ENCODE measurements at regions not wholly inside any gene's neighbourhood (a gene's known extent, or its start where the extent isn't known, plus 50 kb on each side); places are given as distances from the start of the nearest gene placed in this dataset.
A peak's percentile ranks its signal among the peaks of the same experiment; 100 is the strongest.

DNA sequence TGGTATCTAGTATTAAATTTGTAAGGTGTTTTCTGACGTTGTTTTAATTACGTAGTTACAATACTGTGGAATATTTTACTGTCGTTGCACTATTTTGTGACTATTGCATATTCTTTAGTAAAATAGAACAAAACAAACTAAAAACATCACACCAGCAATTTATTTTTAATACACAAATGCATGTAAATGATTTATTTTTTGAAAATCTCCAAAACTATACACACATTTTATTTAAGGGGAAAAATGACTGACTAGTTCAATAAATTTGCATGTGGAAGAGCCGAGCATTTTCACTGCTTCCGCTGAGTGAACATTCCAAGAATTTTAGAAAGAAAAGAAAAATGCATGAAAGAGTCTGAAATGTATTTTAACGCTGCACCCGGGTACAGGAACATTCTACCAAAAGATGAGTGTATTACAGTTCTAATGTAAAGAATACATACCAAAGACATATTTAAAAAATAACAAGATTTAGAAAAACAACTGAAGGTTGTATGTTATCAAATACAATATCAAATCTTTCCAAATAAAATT is 257.7 kb downstream of the MEIS1 start:
- DNase-seq, result no peak

DNA sequence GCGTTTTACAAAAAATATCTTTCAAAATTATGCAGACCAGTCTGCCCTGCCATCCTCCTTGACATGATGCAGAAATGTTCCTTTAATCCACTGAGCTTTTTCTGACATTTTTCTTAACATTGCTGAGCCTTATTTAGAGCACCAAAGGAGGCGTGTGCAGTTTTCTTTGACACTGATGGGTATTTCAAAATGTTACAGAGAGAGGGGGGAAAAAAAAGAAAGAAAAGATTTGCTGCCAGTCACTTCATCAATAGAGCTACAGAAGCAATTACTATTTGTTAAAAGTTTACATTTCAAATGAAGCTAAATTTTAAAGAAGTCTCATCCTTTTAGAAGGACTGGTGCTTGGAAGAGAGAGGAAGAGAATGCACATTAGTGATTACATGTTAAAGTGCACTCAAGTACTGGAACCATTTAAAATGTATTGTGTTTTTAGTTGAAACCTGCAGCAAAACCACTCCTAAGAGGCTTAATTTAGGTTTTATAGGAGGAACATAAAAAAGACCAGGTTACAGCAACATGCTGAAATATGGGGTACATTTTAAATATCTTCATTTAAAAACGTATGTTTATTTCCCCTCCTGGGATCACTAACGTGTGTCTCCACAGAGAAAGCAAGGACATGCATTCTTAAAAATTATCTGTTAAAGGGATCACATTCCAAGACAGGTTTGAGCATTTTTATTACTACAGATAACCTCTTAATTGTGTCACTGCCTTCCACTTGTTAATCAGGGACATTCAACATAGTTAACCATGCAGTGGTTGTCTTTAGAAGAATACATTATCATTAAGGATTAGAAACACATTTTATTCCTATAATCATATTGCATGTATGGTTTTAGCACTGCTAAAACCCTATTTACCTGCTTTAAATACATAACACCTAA is 258.4 kb downstream of the MEIS1 start:
- no peak for DNase-seq

DNA sequence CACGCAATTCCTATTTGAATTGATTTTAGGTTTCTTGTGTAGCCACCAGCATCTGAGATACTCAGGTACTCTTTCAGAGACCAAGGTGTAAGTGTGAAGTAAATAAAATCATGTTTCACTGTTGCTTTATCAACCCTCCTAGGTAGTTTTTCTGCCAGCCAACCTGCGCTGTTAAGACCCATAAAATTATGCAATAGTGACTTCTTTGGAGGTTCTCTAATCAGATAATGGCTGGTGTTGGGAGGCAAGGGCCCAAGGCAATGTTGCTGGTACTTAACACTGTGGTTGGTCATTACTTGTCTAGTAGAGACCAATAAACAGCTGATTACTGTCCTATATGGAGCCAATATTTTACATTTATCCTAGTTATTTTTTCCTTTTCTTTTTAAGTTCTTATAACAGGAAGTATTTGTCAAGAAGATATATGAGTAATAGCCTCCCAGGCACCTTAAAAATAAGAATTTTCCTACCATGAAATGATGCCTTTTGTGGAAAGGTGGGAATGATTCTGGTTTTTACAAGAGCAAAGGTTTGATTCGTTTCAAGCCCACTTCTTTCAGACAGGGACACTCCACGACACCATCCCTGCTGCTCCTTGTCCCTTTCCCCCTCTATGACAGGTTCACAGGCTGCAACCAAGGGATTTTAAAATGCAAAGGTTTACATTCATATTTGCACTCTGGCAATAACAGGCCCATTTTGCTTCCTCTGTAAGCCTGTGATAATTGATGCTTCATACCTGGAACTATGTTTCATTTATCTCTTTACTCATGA is 259.3 kb downstream of the MEIS1 start:
- no peak for DNase-seq

DNA sequence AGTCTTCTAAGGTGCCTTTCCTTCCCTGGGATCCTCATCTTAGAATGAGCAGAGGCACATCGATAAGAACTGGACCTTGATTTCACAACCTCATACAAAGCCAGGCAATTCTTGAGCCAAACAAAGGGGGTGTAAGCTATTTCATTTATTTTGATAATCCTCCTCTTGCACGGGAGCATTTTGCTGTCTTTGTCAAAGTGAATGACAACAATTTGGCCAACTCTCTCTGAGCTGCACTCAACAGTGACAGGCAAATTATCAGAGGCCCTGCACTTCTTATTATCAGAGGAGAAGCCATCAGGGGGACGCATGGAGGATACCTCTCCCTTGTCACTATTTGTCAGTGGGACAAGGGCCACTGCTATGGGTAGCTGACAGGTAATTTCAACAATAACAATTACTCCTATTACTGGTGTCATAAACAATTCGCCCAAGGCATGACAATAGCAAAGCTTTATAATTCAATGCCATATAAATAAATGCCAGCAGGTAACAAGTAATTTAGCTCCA is 260.4 kb downstream of the MEIS1 start:
- DNase-seq, result no peak

DNA sequence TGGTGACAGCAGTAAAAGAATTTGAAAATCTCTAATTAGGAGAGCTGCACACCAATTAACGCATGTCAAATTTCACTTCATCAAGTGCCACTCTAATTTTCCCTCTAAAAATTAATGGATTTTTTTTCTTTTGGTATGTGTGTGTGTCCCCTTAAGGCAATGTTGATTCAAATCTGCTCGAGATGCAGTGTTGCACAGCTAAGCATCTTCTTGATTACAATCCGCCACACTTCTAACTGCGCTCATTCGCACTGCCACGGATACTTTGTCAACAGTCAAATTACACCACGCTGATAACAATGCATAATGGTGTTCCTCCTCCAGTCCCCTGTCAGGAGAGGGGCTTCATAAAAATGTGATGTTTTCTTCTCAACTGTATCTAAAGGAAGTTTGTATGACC is 261.4 kb downstream of the MEIS1 start:
- peak; percentile 16 for DNase-seq

DNA sequence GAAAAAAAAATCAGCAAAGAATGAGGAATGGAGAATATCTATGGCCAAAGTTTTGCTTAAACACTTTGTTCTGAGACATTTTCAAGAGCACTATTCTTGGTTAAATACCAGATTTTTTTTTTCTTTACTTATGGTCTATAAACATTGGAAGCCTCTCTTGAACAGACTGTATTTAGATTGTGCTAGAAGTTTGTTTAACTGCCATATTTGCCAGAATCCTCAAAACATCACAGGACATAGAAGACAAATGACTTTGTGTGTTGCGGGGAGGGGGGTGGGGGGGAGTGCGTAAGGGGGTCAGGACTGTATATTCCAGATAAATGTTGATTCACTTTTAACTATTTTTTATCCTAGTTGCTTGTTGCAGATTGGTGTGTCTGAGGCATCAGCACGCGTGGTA is 262.0 kb downstream of the MEIS1 start:
- no peak for DNase-seq

DNA sequence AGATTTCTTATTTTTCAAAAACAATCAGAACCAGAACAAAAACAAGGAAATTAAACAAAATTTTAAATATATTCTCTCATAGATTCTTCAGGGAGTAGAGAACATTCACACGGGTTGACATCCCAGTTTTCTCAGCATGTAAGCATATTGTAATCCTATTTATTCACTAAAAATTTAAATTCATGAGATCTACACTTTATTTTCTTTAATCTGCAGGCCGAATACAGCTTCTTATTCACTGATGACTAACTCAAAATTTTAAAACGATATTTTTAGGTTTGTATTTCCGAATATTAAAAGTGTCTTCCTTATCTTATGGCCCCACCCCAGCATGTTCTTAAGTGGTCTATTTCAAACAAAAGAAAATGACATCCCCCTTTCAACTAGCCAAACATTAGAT is 262.4 kb downstream of the MEIS1 start:
- no peak for DNase-seq

DNA sequence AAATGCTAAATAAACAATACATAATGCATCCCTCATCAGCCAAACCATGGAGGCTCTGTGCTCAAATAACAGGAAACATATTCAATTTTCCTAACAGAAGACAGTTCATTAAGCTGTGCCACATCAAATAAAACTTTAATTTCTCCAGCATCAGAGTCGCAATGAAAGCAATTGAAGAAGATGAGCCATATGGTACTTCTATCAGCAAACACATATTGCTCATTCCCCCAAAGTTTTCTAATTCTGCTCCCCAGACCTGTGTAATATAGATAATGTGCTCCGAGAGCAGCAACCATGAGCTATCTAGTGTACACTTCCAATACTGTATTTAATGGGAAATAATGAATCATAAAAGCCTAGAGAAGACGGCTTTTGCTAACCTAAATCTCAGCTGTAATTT is 263.2 kb downstream of the MEIS1 start:
- DNase-seq, result no peak

DNA sequence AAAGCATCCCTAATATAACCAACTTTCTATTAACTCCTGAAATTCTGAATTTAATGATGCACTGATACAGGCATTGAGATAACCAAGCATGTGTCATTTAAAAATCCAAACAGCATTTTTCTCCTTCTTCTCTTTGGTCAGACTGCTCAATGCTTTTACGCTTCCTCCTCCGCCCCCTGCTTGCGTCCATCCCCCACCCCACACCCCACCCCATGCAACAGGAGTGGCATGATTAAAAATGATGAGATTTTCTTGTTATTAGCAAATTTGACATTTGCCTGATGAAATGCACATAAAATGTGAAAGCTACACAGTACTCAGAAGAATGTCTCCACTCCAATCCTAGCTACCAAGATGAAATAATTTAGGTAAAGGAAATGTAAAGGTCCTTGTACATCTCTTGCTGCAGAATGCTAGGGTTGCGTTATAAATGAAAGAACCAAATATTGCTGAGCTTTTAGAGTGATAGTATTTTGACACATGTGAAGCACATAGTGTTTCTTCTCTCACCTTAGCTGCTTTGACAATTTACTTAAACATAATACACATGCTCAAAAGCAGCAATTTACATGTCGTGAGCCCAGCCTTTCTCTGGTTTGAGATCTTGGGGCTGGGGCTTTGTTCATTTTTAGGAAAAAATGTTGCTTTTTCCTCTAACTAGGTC is 263.8 kb downstream of the MEIS1 start:
- no peak for DNase-seq

DNA sequence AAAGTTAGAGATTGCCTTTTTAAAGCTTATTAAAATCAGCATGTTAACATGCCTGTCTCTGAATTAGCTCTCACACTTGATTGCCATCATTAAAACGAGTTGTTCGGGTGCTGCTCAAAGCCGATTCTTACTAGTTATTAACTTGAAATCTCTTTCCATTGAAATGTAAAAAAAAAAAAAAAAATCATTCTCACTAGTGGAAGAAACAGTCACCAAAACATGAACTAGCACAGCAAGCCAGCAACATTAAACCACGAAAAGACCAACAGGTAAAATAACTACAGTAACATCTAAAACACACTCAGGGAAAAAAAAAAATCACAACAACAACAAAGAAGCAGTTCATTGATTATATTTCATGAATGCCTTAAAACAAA is 264.5 kb downstream of the MEIS1 start:
- no peak for DNase-seq

DNA sequence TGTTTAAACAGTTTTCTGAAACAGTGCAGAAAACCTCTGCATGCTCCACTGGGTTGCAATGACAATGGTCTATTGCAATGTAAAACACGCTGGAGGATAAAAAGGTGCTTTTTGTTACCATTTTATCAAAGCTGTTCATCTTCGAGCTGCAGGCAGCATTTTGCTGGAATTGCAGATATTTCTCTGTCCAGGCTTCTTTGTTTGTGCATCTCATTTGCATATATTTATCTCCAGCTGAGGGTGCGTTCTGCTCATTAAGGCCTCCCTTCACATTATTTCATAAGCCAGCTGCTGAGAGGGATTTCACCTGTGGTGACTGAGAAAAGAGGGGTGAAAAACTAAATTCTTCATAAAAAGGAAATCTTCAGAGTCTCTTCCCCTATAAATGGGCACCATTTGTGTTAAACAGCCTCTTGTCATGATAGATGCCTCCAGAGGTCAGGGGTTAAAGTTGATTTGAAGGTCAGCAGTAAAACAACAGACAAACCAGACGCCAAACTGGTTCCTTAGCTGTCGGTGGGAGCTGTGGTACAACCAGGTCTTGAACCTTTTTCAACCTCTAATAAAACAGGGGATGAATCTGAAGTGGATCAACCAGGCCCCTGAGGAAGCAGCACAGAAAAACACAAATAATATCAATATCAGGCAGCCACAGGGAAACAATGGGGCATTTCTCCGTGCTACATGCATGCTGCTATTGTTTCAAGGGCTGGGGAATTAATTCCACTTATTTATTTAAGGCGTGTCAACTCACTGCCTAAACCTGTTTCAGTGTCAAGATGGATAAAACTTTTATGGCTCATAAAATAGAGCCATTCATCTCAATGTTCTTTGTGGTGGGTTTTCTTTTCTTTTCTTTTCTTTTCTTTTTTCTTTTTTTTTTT is 265.1 kb downstream of the MEIS1 start:
- DNase-seq, result peak; percentile 24

DNA sequence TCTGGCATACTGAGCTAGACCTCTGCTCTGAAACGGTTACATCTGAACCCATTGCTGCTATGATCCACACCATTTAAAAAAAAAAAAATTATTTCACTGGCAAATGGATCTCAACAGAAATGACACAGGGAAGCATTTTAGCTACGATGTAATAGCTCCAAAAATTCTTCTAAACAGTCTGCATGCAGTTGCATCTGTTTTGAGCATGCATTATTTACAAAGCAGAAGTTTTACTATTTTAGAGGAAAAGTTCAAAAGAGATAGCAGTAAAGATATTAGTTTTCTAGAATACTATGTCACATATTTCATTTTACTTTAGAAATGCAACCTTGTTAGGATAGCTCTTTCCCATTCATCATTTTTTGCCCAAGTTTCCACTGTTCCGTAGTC is 265.7 kb downstream of the MEIS1 start:
- DNase-seq, result no peak

DNA sequence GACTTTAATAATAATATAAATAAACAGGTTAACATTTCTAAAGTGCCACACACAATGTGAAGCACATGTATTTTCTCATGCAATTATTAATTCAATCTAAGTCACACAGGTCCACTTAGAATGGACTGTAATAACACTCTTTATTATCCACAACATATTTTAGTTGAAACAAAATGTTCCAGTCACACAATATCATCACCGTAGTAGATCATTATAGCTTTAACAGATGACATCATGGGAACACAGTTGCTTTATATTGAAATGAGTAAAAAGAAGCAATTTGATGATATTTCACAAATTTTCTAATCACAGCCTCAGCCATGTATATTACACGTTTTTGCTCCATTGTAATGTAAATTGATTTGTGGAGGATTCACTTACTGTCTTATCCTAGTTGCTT is 266.3 kb downstream of the MEIS1 start:
- DNase-seq, result no peak

DNA sequence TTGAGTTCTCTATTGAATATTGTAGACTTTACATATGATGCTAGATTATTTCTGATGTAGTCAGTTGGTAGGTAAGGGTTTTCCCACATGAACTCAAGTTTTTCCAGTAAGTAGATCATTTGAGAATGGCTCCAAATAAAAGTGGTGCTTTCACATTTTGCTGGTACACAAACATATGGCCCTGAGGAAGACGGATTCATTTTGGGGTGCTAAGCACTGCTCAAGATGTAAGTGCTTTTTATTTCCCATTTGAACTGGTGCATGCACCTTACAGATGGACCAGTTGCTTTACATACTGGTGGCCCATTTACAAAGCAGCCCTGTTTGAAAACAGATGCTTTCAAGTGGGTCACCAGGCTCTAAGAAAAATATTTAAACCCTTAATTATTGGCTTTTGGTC is 266.7 kb downstream of the MEIS1 start:
- no peak for DNase-seq

DNA sequence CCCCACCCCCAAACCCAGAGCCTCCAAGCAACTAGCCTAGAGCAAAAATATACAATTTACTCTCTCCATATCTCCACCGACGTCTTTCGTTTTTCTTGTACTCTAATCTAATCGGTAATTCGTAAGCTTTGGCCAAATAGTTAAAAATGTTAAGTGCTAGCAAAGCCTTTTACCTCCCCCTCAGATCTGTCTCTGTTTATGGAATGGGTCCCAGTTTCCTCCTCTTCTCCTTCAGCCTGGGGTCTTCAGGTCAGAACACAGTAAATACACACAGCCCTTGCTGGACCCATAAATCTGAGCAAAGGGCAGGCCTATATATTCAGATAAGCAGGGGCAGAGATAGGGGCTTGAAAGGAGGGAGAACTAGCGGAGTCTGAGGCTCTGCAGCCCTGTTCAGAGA is 267.4 kb downstream of the MEIS1 start:
- no peak for DNase-seq

DNA sequence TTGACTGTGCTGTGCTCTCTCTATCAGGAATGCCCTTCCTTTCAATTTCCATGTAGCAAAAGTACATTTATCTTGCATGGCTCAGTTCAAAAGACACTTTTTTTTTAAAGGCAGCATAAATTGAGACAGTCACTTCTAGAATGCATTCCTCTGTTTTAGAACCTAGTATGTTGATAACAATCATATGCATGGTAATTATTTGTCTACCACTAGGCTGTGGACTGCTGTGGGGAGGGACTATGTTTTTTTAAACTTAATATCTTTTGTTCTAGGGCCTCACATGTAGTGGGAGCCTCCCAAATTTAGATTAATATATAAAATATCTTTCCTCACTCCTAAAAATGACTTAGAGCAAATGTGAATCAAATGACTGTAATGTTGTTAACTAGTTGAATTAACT is 269.9 kb downstream of the MEIS1 start:
- no peak for DNase-seq

DNA sequence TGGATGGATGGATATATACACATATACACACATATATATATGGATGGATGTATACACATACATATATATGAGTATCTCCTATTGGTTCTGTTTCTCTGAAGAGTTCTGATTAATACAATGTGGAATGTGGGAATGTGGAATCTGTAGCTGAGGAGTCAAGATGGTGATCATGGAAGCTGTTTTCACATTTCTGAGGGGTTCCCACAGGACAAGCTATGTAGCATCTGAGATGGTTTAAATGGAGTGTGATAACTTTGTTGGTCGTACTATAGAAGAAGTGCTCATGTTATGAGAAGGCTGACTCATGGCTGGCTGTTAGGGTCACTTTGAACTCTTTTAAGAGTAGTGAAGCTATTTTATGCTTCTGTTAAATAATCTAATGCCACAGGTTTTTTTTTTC is 279.7 kb downstream of the MEIS1 start:
- DNase-seq, result no peak

DNA sequence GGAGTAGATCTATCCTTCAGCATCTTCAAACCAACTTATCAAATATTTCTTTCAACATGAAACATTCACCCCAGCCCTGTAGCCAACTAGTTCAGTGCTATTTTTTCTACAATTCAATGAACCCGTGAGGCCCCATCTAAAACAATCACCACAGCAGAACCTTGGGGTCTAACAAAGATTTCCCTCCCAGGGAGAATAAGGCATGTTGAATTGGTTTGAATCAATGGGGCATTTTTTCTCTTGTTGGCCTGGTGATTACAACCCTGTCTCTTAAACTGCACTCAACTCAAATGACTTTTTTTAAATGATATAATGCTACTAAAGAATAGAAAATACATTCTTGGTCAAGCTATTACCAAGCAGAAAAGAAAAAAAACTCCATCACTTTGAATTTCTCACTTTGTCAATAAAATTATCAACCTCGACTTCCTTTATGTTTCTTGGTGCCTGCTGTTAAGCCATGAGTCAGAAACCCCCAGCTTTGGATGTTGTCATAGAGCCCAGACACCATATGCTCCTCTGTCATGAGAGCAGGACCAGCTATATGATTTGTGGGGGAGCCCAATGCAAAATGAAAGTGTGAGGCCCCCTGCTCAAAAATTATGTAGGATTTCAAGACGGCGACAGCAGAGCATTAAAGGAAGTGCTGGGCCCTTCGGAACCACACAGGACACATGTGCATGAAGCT is 282.4 kb downstream of the MEIS1 start:
- no peak for DNase-seq

DNA sequence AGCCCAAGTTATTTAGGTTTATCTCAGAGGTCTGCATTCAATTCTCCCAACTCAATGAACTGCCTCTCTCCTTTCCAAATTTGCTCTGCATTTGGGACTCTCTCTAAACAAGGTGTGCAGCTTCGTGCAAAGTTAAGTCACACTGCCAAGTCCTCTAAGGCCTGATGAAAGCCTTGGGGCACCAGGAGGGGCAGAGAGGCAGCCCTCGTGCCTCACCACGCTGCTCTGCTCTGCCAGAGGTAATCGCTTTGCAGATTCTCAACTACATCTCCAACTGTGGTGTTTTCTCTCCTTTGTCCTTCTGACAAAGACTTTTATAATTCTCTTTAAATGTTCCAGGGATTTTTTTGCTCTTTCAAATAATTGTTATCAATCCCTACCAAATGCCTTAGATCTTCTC is 283.0 kb downstream of the MEIS1 start:
- no peak for DNase-seq

DNA sequence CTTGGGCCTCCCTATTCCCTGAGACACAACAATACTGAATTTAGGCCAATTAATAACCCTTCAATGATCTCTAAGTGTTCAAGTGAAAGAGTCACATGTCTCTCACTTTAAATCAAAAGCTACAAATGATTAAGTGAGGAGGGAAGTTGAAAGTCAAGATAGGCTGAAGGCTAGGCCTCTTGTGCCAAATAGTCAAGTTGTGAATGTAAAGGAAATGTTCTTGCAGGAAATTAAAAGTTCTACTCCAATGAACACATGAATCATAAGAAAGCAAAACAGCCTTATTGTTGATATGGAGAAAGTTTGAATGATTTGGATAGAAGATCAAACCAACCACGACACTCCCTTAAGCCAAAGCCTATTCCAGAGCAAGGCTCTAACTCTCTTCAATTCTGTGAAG is 286.9 kb downstream of the MEIS1 start:
- no peak for DNase-seq

DNA sequence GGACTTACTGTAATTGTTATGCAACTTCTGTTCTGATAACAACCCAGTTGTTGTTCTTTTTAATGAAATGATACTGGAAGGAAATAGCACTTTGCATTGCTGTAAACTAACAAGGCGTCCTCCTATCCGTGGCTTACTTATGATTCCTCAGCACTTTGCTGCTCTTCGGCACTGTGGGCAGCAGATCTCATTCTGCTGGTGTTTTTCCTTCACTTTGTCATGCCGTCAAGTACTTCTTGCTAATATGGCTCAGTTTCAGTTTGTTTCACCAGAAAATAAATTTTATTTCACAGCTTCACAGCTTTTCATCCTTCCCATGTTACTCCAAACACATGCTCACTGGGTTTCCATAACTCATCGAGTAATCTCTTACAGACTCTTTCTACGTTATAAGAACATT is 289.3 kb downstream of the MEIS1 start:
- no peak for DNase-seq

All from DMS153 (cell line).